ENCODE measurements at regions not wholly inside any gene's neighbourhood (a gene's known extent, or its start where the extent isn't known, plus 50 kb on each side); places are given as distances from the start of the nearest gene placed in this dataset.

DNA sequence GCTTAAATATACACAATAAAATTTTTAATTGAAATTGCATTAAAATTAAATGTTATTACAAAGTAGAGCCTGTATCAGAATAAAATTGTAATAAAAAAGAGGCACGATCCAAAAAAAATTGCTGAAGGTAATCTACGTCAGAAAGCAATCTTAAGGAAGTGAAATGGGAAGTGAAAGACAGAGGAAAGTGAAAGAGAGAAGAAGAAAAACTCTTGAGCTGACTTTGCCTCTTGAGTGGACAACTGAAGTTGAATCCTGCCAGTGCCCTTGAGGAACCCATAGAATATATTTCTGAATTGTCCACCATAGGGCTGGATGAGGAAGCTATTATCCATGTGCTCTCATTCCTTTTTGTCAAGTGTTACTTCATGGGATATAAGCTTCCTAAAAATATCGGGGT lies 285.1 kb upstream of the STAC start:
- Histone ChIP-seq H3K4me3 (no peak overlapping the region), H3K9me3 (no peaks in the 10 kb centered on the region), H3K36me3 (no peaks in the 10 kb centered on the region), H3K27me3 (replicated peaks in 1 of 7) (no peaks in the 10 kb centered on the region), H3K27ac (no peak overlapping the region), H3K4me1 (no peaks in the 10 kb centered on the region)
- TF ChIP-seq POLR2A (IDR thresholded peaks at IDR 0.05) (no peak), POLR2AphosphoS5 (IDR thresholded peaks at IDR 0.05) (no peak)
- TF ChIP-seq, protein P1, sequence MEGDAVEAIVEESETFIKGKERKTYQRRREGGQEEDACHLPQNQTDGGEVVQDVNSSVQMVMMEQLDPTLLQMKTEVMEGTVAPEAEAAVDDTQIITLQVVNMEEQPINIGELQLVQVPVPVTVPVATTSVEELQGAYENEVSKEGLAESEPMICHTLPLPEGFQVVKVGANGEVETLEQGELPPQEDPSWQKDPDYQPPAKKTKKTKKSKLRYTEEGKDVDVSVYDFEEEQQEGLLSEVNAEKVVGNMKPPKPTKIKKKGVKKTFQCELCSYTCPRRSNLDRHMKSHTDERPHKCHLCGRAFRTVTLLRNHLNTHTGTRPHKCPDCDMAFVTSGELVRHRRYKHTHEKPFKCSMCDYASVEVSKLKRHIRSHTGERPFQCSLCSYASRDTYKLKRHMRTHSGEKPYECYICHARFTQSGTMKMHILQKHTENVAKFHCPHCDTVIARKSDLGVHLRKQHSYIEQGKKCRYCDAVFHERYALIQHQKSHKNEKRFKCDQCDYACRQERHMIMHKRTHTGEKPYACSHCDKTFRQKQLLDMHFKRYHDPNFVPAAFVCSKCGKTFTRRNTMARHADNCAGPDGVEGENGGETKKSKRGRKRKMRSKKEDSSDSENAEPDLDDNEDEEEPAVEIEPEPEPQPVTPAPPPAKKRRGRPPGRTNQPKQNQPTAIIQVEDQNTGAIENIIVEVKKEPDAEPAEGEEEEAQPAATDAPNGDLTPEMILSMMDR (IDR thresholded peaks at IDR 0.05 in 8 of 11, conservative IDR thresholded peaks at IDR 0.05 in 3 of 11): no peak
- WGBS, 5 donors: 65 to 76% (median 69%) methylated on average over 3 of the region's 3 CpGs
- DNase-seq: no peak
- intact Hi-C loops (cut with DNase I; ENCODE audit: low total_unique reads): no loop called here

GRCh38 chr3:36097209-36097608 lies 283.1 kb upstream of the STAC start:
- Histone ChIP-seq H3K4me1 (no peaks in the 10 kb centered on the region), H3K36me3 (no peaks in the 10 kb centered on the region), H3K4me3 (no peak overlapping the region), H3K9me3 (no peaks in the 10 kb centered on the region), H3K27me3 (replicated peaks in 1 of 7) (no peaks in the 10 kb centered on the region), H3K27ac (no peak overlapping the region)
- intact Hi-C loops (cut with DNase I; ENCODE audit: low total_unique reads): no loop called here
- WGBS, 5 donors: 63 to 69% (median 68%) methylated on average over 2 of the region's 2 CpGs
- TF ChIP-seq, protein P1 (IDR thresholded peaks at IDR 0.05 in 8 of 11, conservative IDR thresholded peaks at IDR 0.05 in 3 of 11): no peak
- TF ChIP-seq POLR2AphosphoS5 (IDR thresholded peaks at IDR 0.05) (no peak), POLR2A (IDR thresholded peaks at IDR 0.05) (no peak)
- no peak for DNase-seq

- intact Hi-C loops (cut with DNase I; ENCODE audit: low total_unique reads): no loop called here
- Histone ChIP-seq H3K27ac (no peak overlapping the region), H3K4me1 (no peaks in the 10 kb centered on the region), H3K4me3 (no peak overlapping the region), H3K36me3 (no peaks in the 10 kb centered on the region), H3K27me3 (replicated peaks in 1 of 7) (no peaks in the 10 kb centered on the region), H3K9me3 (no peaks in the 10 kb centered on the region)
- TF ChIP-seq, protein P1 (IDR thresholded peaks at IDR 0.05 in 8 of 11, conservative IDR thresholded peaks at IDR 0.05 in 3 of 11): no peak
- TF ChIP-seq POLR2AphosphoS5 (IDR thresholded peaks at IDR 0.05): no peak
- no peak for TF ChIP-seq POLR2A (IDR thresholded peaks at IDR 0.05)
- DNase-seq: no peak
Observed at GRCh38 chr3:36114353-36114752, 266.0 kb upstream of the STAC start.

- H3K4me1 ChIP-seq: no peaks in the 10 kb centered on the region
- H3K27me3 ChIP-seq (replicated peaks in 1 of 7): no peaks in the 10 kb centered on the region
- TF ChIP-seq POLR2A (IDR thresholded peaks at IDR 0.05) (no peak), POLR2AphosphoS5 (IDR thresholded peaks at IDR 0.05) (no peak)
- TF ChIP-seq, protein P1 (IDR thresholded peaks at IDR 0.05 in 8 of 11, conservative IDR thresholded peaks at IDR 0.05 in 3 of 11): no peak
- WGBS, 5 donors: 71 to 87% (median 79%) methylated on average over 2 of the region's 2 CpGs
- intact Hi-C loops (cut with DNase I; ENCODE audit: low total_unique reads): no loop called here
- peaks cover 3 to 48% (median 29%) of the 10 kb centered on the region in 8 donors for H3K9me3 ChIP-seq
- H3K36me3 ChIP-seq: no peaks in the 10 kb centered on the region
- no peak overlapping the region for H3K4me3 ChIP-seq
- DNase-seq: no peak
- no peak overlapping the region for H3K27ac ChIP-seq
Observed at GRCh38 chr3:36124118-36124796, 256.0 kb upstream of the STAC start.
